Adrenal gland (tissue), 5 donors: ENCODE measurements at regions not wholly inside any gene's neighbourhood (a gene's known extent, or its start where the extent isn't known, plus 50 kb on each side); places are given as distances from the start of the nearest gene placed in this dataset.

Source experiments
- CTCF ChIP-seq, 6 experiments: fragments of 450-650 bp in 4 of 6; fragments of 200-600 bp in 2 of 6; sonication (generic) in 1 of 6; IDR thresholded peaks; 1 replicate in 5 of 6; 2 replicates in 1 of 6; pipeline versions ENCODE4 v1.5.1 to v1.8.0; 2016 to 2021; ENCODE audit warnings: antibody characterized with exemption in 6 of 6, mild to moderate bottlenecking in 2 of 6, moderate library complexity in 1 of 6
- POLR2A ChIP-seq, 2 donors: fragments of 450-650 bp; IDR thresholded peaks; one replicate each; pipeline ENCODE4 v1.6.1; 2017; ENCODE audit warnings: antibody characterized with exemption in 2 of 2, mild to moderate bottlenecking in 2 of 2, moderate library complexity in 1 of 2
- donor health status: DM: no; HTN: no; CAD: no.

GRCh38 chr13:50612717-50613116 is 230.8 kb downstream of the DLEU7 start:
- TF ChIP-seq CTCF (IDR thresholded peaks at IDR 0.05) (no peak), POLR2A (IDR thresholded peaks at IDR 0.05) (no peak)
